Keratinocyte (primary cell): ENCODE measurements at regions not wholly inside any gene's neighbourhood (a gene's known extent, or its start where the extent isn't known, plus 50 kb on each side); places are given as distances from the start of the nearest gene placed in this dataset.

Experiments used
- CTCF ChIP-seq, 3 experiments: IDR thresholded peaks in 1 of 3; conservative IDR thresholded peaks in 1 of 3; optimal IDR thresholded peaks in 1 of 3; 2 replicates in 2 of 3; 3 replicates in 1 of 3; pipeline versions ENCODE3 to v1.5.1; 2011; ENCODE audit warnings: low read length in 3 of 3, mild to moderate bottlenecking in 3 of 3, moderate library complexity in 2 of 3, control low read depth in 1 of 3, inconsistent platforms in 1 of 3; ENCODE audit not compliant: insufficient read depth in 2 of 3; ENCODE audit errors: extremely low read depth in 1 of 3
- EZH2 ChIP-seq: IDR thresholded peaks from one replicate; pipeline ENCODE4 v1.6.1; 2012; ENCODE audit warnings: inconsistent platforms, mild to moderate bottlenecking, low read length, moderate library complexity

DNA sequence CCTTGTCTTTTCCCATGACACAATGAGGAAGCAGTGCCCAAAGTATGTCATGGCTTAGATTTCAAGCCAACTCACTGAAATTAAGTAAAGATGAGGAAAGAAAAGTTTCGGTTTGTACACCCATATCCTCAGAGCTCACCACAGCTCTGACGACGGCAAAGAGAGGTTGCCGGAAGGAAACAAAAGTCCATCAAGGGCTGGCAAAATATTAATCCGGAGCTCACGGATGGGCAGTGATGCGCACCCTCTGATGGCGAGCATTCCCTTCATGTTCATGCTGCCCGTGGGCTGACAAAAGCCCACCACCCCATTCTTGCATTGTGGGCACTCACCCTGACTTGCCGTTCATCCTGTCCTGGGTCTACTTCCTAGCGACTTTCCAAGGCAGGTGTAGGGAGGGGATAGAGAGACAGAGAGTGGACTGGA is 103.1 kb downstream of the SOX9 start:
- TF ChIP-seq CTCF (optimal IDR thresholded peaks at IDR 0.05 in 1 of 3, IDR thresholded peaks at IDR 0.05 in 1 of 3, conservative IDR thresholded peaks at IDR 0.05 in 1 of 3; ENCODE audit: extremely low read depth in 1 of 3, insufficient read depth in 2 of 3, low read length in 3 of 3) (no peak), EZH2 (no peak)
